HAP-1 (cell line): ENCODE measurements at regions not wholly inside any gene's neighbourhood (a gene's known extent, or its start where the extent isn't known, plus 50 kb on each side); places are given as distances from the start of the nearest gene placed in this dataset.
A peak's percentile ranks its signal among the peaks of the same experiment; 100 is the strongest.

Experiments
- DNase-seq, 2 experiments: peaks; one replicate each; pipeline ENCODE4 v3.0.0-alpha.2; 2016 to 2020; ENCODE audit warnings: low spot score in 2 of 2
- H3K27me3 ChIP-seq: fragments of 250-450 bp; sonication (Bioruptor Pico); 2 replicates; pipeline ENCODE4 v1.5.1; 2020; ENCODE audit warnings: low read depth, mild to moderate bottlenecking, moderate library complexity
- H3K36me3 ChIP-seq: fragments of 250-450 bp; sonication (Bioruptor Pico); replicated peaks from 2 replicates; pipeline ENCODE4 v1.5.1; 2020; ENCODE audit warnings: mild to moderate bottlenecking
- H3K4me1 ChIP-seq: fragments of 250-450 bp; sonication (Bioruptor Pico); 2 replicates; pipeline ENCODE4 v1.5.1; 2020; ENCODE audit warnings: mild to moderate bottlenecking
- H3K4me3 ChIP-seq: fragments of 250-450 bp; sonication (Bioruptor Pico); 2 replicates; pipeline ENCODE4 v1.5.1; 2020; ENCODE audit warnings: mild to moderate bottlenecking, moderate library complexity
- H3K9me3 ChIP-seq: fragments of 250-450 bp; sonication (Bioruptor Pico); 2 replicates; pipeline ENCODE4 v1.5.1; 2020; ENCODE audit warnings: mild to moderate bottlenecking, moderate library complexity
- in situ Hi-C: fragments of 300-500 bp; cut with MboI; formaldehyde crosslinking; loops from 3 replicates; pipeline ENCODE4 v1.14.3; 2020; ENCODE audit warnings: low sequenced_read_pairs, inconsistent platforms, mixed read lengths

DNA sequence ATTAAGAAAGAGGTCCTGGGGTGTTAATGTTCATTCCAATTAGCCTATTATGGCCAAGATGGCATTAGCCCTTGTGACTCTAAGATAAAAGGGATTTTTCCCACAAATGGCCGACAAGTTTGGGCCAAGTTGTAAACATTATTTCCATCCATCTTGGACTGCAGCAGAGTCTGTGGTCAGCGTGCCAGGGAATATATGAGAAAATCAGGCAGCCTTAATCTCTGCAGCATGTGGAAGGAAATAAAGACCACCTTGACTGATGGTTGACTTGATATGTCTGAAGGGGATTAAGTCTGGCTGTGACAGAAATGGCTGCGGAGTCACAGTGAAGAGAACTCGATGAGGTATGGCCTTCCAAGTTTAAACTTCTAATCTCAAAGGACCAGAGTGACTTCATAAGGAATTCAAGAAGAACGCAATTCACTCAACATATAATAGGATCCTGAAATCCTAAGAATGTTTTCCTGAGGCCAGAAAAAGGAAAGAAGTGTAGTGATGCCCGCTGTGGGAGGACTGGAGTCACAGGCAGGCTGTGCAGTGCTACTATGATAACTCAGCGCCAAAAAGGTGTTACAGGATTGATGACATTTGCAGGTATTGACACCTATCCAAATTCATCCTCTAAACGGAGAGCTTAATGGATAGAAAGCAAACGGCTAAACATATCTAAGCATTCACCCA lies 287.1 kb downstream of the SEC61B start:
- Histone ChIP-seq H3K36me3 (no peaks in the 10 kb centered on the region), H3K4me1 (peaks cover 16% of the 10 kb centered on the region), H3K4me3 (no peak overlapping the region), H3K9me3 (no peaks in the 10 kb centered on the region), H3K27me3 (no peaks in the 10 kb centered on the region)
- DNase-seq = no peak
- in situ Hi-C loops = no loop called here

DNA sequence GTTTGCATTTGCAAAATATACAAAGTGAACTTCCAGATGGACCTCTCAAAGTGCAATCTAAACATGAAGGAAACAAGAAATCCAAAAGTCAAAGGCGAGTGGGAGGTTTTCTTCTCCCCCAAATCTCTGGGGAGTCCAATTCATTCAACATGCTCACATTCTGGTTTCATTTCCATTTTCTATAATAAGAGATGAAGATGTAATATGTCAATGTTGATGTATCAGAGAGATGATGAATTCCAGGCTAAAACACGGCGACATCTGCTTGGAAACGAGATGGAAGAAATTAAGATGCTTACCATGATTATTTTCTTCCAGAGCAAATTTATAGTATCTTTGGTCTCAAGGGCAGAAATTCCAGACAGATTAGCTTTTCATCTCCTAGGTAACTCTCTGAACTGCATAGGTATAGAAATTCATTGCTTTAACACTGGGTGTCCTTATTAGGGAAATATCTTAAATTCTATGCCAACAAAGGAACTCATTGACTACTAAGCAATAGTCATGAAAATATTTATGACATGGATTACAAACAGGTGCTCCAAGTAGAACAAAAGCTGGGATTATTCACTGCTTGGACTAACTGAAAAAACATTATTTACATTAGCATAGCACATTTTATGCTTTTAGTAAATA lies 287.9 kb downstream of the SEC61B start:
- peak in 1 of 2 experiments; percentile 87 for DNase-seq
- H3K4me1 ChIP-seq = peaks cover 16% of the 10 kb centered on the region
- H3K4me3 ChIP-seq = no peak overlapping the region
- in situ Hi-C loops = no loop called here
- no peaks in the 10 kb centered on the region for H3K9me3 ChIP-seq
- H3K27me3 ChIP-seq = no peaks in the 10 kb centered on the region
- H3K36me3 ChIP-seq = no peaks in the 10 kb centered on the region

DNA sequence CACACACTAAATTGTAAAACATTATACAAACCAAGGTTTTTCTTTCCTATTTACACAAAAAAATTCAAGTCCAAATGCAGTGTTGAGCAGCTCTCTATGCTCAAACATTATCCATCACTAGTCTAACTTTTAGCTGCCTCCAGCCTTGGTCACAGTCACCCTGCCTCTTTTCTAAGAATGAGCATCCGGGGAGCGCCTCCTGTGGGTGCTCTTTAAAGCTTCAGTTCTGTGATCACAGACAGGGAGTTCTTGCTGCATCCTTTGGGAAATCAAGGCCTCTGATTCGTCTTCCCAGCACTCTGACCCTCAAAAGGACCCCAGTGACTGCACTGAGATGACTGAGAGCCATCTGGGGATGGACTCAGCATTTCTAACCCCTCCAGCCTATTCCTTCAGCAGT lies 289.6 kb downstream of the SEC61B start:
- no peak for DNase-seq
- no peak overlapping the region for H3K4me3 ChIP-seq
- H3K36me3 ChIP-seq = no peaks in the 10 kb centered on the region
- peaks cover 16% of the 10 kb centered on the region for H3K4me1 ChIP-seq
- no peaks in the 10 kb centered on the region for H3K27me3 ChIP-seq
- in situ Hi-C loops = no loop called here
- H3K9me3 ChIP-seq = no peaks in the 10 kb centered on the region

DNA sequence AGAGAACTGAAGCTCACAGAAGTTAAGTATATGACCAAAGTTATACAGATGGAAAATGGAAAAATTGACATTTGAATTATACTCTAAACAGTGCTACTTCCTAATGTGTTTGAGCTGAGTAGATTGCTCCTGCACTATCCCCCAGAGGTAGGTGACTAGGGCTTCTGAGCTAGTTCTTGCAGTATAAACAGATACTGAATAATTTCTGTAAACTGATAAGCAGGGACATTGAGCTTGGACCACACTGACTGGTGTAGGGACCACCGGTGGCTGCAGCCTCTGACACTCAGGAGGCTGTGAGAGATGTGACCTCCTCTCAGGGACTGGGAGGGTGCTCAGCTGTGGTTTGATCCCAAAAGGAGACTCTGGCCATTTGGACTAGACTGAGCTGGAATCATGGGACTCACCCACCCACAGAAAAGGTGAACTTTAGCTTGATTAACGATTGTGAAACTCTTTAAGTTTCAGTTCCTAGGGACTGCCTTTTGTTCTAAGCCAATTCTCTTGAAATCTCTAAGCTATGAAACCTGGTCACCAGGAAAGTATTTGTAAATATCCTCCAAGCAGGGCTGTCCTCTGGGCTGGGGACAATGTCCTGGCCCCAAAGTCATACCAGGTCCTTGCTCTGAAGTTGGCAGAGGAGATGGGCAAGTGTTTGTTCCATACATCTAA lies 291.5 kb downstream of the SEC61B start:
- DNase-seq = no peak
- H3K36me3 ChIP-seq = no peaks in the 10 kb centered on the region
- in situ Hi-C loops = no loop called here
- H3K9me3 ChIP-seq = no peaks in the 10 kb centered on the region
- no peaks in the 10 kb centered on the region for H3K27me3 ChIP-seq
- no peak overlapping the region for H3K4me3 ChIP-seq
- H3K4me1 ChIP-seq = peaks cover 16% of the 10 kb centered on the region

DNA sequence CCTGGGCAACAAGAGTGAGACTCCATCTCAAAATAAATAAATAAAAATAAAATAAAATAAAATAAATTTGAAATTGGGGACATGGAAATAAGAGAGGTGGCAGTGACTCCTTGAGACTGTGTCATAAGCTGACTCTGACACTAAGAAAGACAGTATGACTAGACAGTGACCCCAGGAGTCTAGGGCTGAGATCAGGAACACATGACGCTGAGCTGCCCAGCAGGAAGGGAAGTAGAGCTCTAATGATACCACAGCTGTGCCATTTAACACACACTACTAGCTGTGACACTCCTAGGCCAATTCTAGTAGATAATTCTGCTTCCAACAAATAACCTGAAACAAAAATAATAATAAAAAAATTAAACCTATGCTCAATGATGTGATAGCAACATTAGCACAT lies 293.0 kb downstream of the SEC61B start:
- Histone ChIP-seq H3K36me3 (no peaks in the 10 kb centered on the region), H3K9me3 (no peaks in the 10 kb centered on the region), H3K4me1 (peaks cover 7% of the 10 kb centered on the region), H3K27me3 (no peaks in the 10 kb centered on the region), H3K4me3 (no peak overlapping the region)
- in situ Hi-C loops = no loop called here
- DNase-seq = no peak

DNA sequence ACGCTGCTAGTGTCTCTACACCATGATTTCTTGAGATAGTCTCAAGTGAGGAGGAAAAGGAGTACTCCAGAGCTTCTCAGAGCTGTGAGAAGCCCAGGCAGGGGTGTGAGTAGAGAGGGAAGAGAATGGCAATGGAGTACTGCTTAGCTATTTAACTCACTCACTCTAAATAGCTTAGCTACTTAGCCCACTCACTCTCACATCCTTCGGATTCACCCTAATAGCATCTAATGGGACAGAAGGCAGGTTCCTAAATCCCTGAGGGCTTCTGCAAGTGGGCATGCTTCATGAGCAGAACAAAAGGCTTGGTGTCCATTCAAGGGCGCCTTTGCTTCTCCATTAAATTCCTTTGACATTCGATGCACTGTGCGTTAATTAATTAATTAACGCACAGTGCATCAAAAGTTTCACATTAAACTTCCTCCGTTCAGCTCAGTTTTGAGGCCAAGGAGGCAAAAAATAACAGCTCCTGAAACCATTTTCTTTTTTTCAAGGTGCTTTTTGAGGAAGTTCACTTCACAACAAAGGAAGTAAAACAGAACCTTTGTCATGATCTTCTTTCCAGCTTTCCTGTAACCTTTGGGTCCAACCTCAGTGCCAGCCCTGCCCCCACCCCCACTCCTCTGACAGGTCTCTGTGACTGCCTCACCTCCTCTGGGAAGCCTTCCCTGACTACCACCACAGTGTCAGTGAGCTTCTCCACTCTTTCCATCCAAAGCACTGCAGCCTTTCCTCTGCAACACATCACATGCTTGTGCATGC lies 294.0 kb downstream of the SEC61B start:
- in situ Hi-C loops = no loop called here
- DNase-seq = no peak
- H3K36me3 ChIP-seq = no peaks in the 10 kb centered on the region
- no peaks in the 10 kb centered on the region for H3K9me3 ChIP-seq
- no peaks in the 10 kb centered on the region for H3K4me1 ChIP-seq
- H3K4me3 ChIP-seq = no peak overlapping the region
- H3K27me3 ChIP-seq = no peaks in the 10 kb centered on the region

DNA sequence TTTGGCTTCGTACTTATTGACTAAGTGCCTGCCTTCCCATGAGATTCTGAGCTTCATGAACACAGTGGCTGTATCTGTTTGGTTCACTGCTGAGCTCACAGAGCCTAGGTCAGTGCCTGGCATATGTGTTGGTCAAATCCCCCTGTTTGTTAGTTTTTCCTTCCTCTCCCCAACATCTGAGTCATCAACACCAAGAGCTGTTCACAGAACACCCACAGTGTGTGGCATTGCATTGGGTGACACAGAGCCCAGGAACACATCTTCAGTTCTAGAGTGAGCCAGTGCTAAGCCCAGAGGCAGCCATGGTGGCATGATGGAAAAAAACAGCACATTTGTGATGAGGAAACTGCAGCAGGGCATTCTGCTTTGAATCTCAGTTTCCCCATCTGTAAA lies 294.6 kb downstream of the SEC61B start:
- Histone ChIP-seq H3K27me3 (no peaks in the 10 kb centered on the region), H3K9me3 (no peaks in the 10 kb centered on the region), H3K4me3 (no peak overlapping the region), H3K36me3 (no peaks in the 10 kb centered on the region), H3K4me1 (no peaks in the 10 kb centered on the region)
- in situ Hi-C loops = no loop called here
- no peak for DNase-seq

DNA sequence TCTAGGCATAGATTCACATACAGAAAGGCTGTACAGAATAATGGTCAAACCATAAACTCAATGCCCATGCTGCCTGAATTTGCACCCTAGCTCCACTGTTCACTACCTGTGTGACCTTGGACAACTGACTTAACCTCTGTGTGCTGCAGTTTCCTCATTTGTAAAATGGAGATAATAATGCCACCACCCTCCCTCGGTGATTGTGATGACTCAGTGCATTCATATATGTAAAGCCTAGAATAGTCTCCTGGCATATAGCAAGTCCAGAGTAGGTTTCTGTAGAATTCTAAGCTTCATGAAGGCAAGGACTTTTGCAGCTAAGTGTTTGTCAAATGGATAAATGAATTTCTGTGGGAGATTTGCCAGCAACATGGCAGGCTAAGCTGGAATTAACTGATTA lies 297.8 kb upstream of the NR4A3 start:
- Histone ChIP-seq H3K27me3 (no peaks in the 10 kb centered on the region; the same call in 1 of the 2 replicates), H3K4me1 (no peaks in the 10 kb centered on the region), H3K4me3 (no peak overlapping the region), H3K9me3 (no peaks in the 10 kb centered on the region), H3K36me3 (no peaks in the 10 kb centered on the region)
- in situ Hi-C loops = no loop called here
- no peak for DNase-seq

DNA sequence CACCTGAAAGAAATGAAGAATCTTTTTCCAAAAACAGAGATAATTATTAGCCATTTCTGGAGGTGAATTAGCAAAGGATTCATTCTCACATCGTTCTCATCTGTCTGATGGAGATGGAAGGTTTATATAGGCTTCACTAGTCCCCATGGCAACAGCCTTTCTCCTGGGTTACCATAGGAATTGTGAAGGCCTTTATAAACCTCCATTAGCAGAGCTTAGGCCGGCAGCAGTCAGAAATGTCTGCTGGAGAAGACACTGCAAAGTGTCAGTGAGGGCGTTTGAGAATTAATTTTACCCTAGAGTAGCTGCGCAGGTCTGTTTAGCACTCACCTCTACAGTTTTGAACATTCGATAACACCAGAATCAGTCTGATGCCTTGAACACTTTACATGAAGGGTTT lies 290.4 kb upstream of the NR4A3 start:
- Histone ChIP-seq H3K4me3 (no peak overlapping the region), H3K9me3 (no peaks in the 10 kb centered on the region), H3K36me3 (no peaks in the 10 kb centered on the region), H3K27me3 (no peaks in the 10 kb centered on the region), H3K4me1 (no peaks in the 10 kb centered on the region)
- in situ Hi-C loops = no loop called here
- DNase-seq = no peak

DNA sequence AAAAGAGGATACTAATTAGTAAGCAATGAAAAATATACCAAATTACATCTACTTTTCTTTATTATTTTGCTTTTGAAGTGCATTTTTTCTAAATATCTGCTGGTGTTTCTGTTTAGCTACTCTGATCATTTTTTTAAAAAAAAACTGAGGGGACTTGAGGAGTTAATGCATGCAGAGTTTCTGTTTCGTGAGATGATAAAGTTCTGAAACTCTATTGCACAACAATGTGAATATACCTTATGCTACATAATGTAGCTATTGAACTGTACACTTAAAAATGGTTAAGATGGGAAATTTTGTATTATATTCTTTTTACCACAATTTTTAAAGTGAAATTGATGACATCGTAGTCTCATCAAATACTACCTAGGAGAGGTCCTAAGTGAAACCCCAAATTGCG lies 288.3 kb upstream of the NR4A3 start:
- no peaks in the 10 kb centered on the region for H3K36me3 ChIP-seq
- DNase-seq = no peak
- H3K4me3 ChIP-seq = no peak overlapping the region

DNA sequence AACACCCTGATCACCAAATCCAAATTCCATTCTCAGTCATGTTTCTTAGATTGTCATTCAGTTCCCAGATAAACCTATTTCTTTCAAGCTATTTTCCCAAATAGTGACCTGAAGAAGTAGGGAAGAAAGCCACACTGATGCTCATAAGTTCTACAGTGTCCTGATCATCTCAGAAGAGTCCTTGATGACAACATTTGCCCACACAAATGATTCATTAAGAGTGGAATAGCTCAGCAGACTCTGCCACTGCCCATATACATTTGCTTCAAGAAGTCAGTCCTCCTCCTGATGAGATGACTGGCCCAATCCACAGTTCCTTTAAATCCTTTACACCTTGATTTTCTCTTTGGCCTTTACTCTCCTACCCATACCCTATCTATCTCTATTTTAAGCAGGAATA lies 283.7 kb upstream of the NR4A3 start:
- no peak overlapping the region for H3K4me3 ChIP-seq
- no peak for DNase-seq
- H3K27me3 ChIP-seq = no peaks in the 10 kb centered on the region
- H3K9me3 ChIP-seq = no peaks in the 10 kb centered on the region
- in situ Hi-C loops = no loop called here
- H3K4me1 ChIP-seq = no peaks in the 10 kb centered on the region
- no peaks in the 10 kb centered on the region for H3K36me3 ChIP-seq

More for the DNA sequence above, 288.3 kb upstream of the NR4A3 start:
- Histone ChIP-seq H3K9me3 (no peaks in the 10 kb centered on the region), H3K4me1 (no peaks in the 10 kb centered on the region), H3K27me3 (no peaks in the 10 kb centered on the region)
- in situ Hi-C loops = no loop called here

DNA sequence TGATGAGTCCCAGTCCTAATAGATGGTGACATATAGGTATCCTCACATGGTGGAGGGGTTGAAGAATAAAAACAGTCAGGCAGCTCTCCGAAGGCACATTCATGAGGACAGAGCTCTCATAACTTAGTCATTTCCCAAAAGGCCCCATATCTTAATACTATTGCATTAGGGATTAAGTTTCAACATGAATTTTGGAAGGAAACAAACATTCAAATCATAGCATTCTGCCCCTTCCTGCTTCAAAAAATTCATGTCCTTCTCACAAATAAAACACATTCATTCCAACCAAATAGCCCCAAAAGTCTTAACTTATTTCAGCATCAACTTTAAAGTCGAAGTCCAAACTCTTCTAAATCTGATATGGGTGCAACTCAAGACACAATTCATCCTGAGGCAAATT lies 277.2 kb upstream of the NR4A3 start:
- no peak overlapping the region for H3K4me3 ChIP-seq
- H3K4me1 ChIP-seq = no peaks in the 10 kb centered on the region
- in situ Hi-C loops = no loop called here
- DNase-seq = no peak
- H3K36me3 ChIP-seq = no peaks in the 10 kb centered on the region
- no peaks in the 10 kb centered on the region for H3K27me3 ChIP-seq
- H3K9me3 ChIP-seq = no peaks in the 10 kb centered on the region

DNA sequence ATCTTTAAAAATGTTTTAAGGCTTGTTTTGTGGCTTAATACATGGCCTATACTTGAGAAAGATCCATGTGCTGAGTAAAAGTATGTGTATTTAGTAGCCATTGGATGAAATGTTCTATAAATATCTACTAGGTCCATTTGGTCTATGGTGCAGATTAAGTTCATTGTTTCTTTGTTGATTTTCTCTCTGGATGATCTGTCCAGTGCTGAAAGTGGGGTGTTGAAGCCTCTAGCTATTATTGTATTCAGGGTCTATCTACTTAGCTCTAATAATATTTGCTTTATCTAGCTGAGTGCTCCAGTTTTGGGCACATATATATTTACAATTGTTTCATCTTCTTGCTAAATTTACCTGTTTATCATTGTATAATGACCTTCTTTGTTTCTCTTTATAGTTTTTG lies 272.2 kb upstream of the NR4A3 start:
- Histone ChIP-seq H3K9me3 (no peaks in the 10 kb centered on the region), H3K4me3 (no peak overlapping the region), H3K36me3 (no peaks in the 10 kb centered on the region), H3K27me3 (no peaks in the 10 kb centered on the region), H3K4me1 (no peaks in the 10 kb centered on the region)
- in situ Hi-C loops = no loop called here
- DNase-seq = no peak

DNA sequence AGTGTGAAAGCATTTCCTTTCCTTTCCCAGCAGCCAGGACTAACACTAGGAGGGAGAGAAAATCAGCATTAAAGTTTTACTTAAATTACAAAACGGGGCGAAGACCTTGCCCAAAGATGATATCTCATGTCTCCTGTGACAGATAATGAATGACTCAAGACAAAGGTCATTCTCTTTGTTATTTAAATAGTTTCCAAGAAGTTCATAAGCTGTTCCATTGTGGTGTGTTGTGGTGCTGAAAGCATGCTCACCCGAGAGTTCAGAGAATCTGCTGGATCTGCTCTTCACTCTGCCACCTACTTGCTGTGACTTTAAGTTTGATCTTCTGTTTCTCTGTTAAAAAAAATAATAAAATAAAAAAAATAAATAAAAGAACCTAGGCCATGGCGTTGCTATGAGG lies 265.9 kb upstream of the NR4A3 start:
- Histone ChIP-seq H3K4me1 (peaks cover 10% of the 10 kb centered on the region), H3K27me3 (no peaks in the 10 kb centered on the region), H3K9me3 (no peaks in the 10 kb centered on the region), H3K36me3 (no peaks in the 10 kb centered on the region), H3K4me3 (no peak overlapping the region)
- in situ Hi-C loops = no loop called here
- DNase-seq = peak in 1 of 2 experiments; percentile 57
